ENCODE measurements at regions not wholly inside any gene's neighbourhood (a gene's known extent, or its start where the extent isn't known, plus 50 kb on each side); places are given as distances from the start of the nearest gene placed in this dataset.

GRCh38 chr3:171967932-171968678 lies 71.3 kb upstream of the FNDC3B start:
- TF ChIP-seq CTCF (IDR thresholded peaks at IDR 0.05) (no peak), POLR2A (IDR thresholded peaks at IDR 0.05) (no peak)

Measured in lower leg skin (tissue), 3 donors.